NCI-H82 (cell line): ENCODE measurements at regions not wholly inside any gene's neighbourhood (a gene's known extent, or its start where the extent isn't known, plus 50 kb on each side); places are given as distances from the start of the nearest gene placed in this dataset.

ENCODE experiments used
- DNase-seq: peaks from one replicate; lab custom pipeline; 2025; lab: John Stamatoyannopoulos, UW

DNA sequence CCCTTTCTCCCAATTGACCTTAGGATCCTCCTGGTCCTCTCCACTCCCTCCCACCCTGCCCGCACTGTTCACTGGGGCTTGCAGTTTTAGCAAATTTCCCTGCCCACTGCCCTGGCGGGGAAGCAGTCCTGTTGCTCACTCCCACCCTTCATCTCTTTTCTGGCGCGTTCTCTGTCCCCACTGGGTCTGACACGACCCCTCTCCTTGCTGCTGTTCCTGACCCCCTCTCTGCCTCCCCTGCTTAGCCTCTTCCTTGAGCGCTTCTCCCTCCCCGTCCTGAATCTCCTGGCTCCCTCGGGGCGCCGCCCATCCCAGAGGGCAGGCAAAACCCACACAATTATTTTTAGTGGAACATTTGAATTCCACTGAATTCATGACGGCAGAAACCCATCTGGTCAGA lies 1796.4 kb downstream of the TP53TG3F start:
- no peak for DNase-seq

- DNase-seq = no peak
These were observed 1799.0 kb downstream of the TP53TG3F start for GRCh38 chr16:35258381-35258780.

DNA sequence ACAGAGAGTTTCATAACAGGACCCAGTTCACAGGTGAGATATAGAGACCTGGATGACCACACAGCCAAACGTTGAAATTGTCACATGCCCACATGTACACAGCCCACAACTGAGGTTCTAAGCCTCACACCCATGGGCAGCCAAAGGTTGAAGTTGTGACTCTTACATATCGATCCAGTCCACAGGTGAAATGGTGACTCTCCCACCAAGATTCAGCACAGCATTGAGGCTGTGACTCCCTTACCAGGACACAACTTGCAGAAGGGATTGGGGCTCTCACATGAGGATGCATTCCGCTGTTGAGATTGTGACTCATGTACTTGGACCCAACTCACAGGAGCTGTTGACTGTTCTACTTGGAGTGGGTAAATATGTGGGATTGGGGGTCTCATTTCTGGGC lies 1836.4 kb downstream of the TP53TG3F start:
- DNase-seq = no peak

GRCh38 chr16:35296962-35297653 lies 1837.7 kb downstream of the TP53TG3F start:
- DNase-seq = no peak

- DNase-seq = no peak
These were observed 1839.2 kb downstream of the TP53TG3F start for GRCh38 chr16:35298460-35299243.

DNA sequence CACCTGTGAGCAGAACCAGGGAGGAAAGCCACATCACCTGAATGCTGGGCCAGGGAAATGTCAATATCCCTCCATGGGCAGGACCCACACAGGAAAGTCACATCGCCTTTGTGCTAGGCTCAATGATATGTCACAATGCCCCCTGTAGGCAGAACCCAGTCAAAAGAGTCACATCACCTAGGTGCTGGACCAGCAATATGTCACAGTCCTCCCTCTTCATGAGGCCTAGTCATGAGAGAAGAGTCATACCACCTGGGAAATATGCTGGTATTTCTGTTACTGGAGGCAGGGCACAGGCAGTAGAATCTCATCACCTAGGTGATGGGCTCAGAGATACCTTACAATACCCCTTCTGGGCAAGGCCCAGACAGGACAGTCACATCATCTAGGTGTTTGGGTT lies 1843.4 kb downstream of the TP53TG3F start:
- DNase-seq = peak; percentile 2

DNA sequence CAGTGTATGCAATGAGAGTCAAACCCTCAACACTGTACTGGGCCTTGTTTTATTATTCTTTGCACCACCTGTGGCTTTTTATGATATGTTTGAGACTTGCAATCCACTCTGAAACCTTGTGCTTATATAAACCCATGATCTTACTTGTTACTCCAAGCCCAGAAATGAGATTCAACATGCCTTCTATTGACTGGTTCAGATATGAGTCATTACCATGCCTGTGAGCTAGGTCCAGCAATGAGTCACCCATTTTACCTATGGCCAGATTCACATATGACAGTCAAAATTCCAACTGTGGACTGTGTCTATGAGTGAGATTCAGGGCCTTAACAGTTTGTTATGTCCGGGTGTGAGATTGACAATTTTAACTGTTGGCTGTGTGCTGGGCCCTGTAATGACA lies 1846.1 kb downstream of the TP53TG3F start:
- DNase-seq = no peak

GRCh38 chr16:35306915-35307314 lies 1847.5 kb downstream of the TP53TG3F start:
- no peak for DNase-seq

- no peak for DNase-seq
These were observed 1849.3 kb downstream of the TP53TG3F start for GRCh38 chr16:35308674-35309073.

DNA sequence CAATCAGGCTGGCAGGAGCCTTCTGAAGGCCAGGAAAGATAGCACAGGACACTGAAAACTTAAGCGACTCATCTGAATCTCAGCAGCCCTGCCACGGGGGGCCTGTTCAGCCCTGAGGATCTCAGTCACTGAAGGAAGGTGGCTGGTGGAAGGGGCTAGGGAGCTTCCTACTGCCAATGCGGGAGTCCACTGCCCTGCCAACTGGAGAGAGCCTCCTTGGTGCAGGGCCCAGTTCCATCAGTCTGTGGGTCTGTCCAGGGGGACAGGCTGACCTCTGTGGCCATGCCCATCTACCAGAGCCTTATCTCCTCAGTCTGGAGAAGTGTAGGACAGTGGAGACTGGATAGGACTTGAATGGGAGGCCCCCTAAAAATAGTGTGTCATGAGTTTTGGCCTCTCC lies 1851.6 kb downstream of the TP53TG3F start:
- no peak for DNase-seq

- DNase-seq = peak; percentile 7
These were observed 1852.1 kb downstream of the TP53TG3F start for GRCh38 chr16:35311475-35311874.

DNA sequence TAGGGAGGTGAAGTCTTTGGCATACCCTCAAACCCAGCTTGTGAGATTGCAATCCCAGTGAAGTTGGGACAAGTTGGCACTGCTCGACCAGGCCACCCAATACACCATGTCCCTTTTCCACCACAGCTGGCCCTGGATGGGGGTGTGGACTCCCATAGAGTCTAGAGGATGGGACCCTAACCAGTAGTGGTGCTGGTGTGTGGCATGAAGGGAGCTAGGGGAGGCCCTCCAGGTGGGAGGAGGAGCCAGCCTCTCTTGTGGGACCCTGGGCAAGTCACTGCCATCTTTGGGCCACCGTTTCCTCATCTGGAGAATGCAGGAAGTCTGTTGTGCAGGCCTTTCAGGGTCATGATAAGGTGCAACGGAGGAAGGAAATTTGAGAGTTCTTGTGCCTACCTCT lies 1854.9 kb downstream of the TP53TG3F start:
- no peak for DNase-seq

DNA sequence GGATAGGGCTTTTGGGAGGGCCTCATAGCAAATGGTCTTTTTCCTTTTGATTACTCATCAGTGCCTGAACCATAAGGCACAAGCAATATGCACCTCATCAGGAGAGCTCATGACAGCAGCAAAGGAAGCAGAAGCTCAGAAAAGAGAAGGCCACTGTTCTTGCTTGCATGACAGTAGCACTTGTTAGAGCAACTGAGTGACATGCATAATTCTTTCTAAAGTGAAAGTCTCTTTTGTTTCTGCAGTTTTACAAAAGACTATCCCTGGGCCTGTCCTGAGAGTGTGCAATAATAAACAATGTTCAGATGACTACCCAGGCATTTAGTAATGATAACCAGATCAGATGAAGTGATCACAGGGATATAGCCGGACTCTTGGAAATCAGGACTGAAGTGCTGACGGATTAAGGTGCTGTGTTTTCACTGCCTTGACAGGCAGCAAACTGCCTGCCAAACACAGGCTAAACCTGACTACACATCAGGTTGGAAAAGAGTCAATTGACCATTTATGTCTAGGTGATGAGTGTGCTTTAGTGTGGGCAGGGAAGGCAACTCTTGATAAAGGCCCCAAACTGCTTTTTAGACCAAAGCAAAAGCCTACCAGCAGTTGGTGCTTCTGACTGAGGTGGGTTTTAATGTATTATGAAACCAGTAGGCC lies 1860.3 kb downstream of the TP53TG3F start:
- DNase-seq = peak; percentile 21

GRCh38 chr16:35325936-35326335 lies 1866.5 kb downstream of the TP53TG3F start:
- DNase-seq = no peak

GRCh38 chr16:35339337-35339736 lies 1879.9 kb downstream of the TP53TG3F start:
- DNase-seq = no peak

DNA sequence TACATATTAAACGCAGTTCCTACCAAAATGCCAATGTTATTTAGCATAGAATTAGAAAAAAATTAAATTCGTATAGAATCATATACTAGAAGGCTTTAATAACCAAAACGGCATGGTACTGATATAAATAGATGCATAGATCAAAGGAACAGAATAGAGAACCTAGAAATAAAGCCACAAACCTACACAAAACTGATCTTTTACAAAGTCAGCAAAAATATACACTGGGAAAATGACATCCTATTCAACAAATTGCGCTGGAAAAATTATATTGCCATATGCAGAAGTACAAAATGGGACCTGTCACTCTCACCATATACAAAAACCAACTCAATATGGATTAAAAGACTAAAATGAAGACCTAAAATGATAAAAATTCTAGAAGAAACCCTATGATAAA lies 1882.6 kb downstream of the TP53TG3F start:
- DNase-seq = no peak

DNA sequence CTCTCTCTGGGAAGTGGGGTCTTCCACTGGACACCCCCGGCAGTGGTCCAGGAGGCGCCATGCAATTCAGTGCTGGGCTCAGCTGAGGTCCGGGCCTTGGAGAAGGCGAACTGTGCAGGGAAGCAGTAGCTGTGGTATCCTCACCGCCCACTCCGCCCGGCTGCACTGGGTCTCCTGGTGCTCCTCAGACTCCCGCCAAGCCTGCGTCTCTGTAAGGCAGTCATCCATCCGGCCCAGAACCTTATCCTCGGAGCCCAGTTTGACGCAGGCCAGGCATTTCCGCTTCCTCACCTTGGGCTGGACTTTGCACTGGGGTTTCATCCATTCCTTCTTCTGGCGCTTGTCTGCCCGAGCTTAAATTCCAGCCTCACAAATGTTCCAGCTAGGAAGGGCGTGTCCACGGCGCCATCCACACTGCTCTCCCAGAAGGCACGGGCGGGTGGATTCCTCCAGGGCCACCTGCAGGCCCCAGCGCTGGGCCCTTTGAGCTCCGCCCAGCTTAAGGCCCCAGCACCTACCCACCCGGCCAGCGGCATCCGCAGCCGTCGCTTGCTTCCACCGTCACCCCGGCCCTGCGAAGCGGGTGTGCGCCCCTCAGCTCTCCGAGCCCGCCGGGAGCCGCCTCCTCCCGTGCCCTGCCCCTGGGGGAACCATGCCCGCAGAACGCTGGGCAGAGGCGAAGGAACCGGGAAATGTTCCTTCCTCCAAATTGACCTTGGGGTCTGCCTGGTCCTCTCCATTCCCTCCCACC lies 1884.8 kb downstream of the TP53TG3F start:
- no peak for DNase-seq

GRCh38 chr16:35352431-35352830 lies 1893.0 kb downstream of the TP53TG3F start:
- DNase-seq = peak; percentile 1

DNA sequence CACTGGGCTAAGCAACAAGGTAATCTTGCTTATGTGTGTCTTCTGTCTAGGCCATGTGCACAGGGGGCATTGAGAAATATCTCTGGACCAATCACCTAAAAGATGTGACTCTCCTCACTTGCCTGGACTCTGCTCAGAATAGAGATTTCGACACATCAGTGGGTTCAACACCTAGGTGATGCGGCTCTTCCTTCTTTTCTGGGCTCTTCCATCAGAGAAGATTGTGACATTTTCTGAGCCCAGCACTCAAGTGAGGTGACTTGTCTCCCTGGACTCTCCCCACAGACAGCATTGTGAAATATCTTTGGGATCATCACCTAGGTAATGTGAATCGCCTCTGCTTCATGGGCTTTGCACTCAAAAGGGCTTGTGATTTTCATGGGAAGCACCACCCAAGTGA lies 1904.1 kb downstream of the TP53TG3F start:
- DNase-seq = no peak

GRCh38 chr16:35364263-35364662 lies 1904.9 kb downstream of the TP53TG3F start:
- no peak for DNase-seq

- DNase-seq = no peak
These were observed 1906.3 kb downstream of the TP53TG3F start for GRCh38 chr16:35365675-35366074.

DNA sequence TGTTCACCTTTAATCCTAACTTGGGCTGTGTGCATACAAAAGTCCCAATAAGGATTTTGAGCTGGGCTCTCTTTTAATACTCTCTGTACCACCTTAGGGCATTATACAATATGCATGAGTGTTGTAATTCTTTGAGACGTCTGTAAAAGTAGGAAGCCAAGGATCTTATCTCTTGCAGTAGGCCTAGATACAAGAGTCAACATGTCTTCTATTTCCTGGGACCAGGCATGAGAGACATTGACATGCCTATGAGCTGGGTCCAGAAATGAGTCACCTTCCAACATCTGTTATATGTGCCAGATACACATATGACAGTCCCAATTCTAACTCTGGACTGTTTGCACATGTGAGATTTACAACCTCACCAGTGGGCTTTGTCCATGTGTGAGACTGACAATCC lies 1911.2 kb downstream of the TP53TG3F start:
- DNase-seq = no peak
